Endothelial cell of umbilical vein (primary cell): ENCODE measurements at regions not wholly inside any gene's neighbourhood (a gene's known extent, or its start where the extent isn't known, plus 50 kb on each side); places are given as distances from the start of the nearest gene placed in this dataset.

Experiments
- BruUV-seq: library from RNA; stranded (reverse); fragments of 400-500 nt; replicated peaks from 2 replicates; lab custom pipeline; 2021; lab: Mats Ljungman, UMichigan
- CTCF ChIA-PET: fragments of 300-600, 350-600 bp; sonication (Branson Sonifier 250); formaldehyde crosslinking; loops from one replicate; lab custom pipeline; 2021; ENCODE audit warnings: antibody characterized with exemption, inconsistent platforms; lab: Charles Lee
- POLR2A ChIA-PET: fragments of 300-600, 350-600 bp; sonication (Branson Sonifier 250); formaldehyde crosslinking; loops from one replicate; lab custom pipeline; 2021; ENCODE audit warnings: antibody characterized with exemption, inconsistent platforms; lab: Charles Lee
- DNase-seq: peaks from one replicate; pipeline ENCODE4 v3.0.0-alpha.2; 2011; ENCODE audit warnings: low read depth, low spot score
- FAIRE-seq: peaks from 2 replicates; lab custom pipeline; 2011; peaks lifted over from hg19 to GRCh38; lab: Jason Lieb, UNC
- H2AFZ ChIP-seq: 2 replicates; pipeline ENCODE4 v1.6.0; 2012; ENCODE audit warnings: low read depth, low read length, control low read depth, inconsistent platforms
- H3K27ac ChIP-seq: 2 replicates; pipeline ENCODE4 v1.5.1; 2011; ENCODE audit warnings: low read depth, mild to moderate bottlenecking, control low read depth, low read length, moderate library complexity; ENCODE audit not compliant: insufficient read depth
- H3K27me3 ChIP-seq, 2 experiments: 2 replicates each; pipeline versions ENCODE4 v1.6.0 to v1.6.1; 2011; ENCODE audit warnings: low read length in 2 of 2, mixed read lengths in 1 of 2; ENCODE audit not compliant: control insufficient read depth in 2 of 2, insufficient read depth in 2 of 2
- H3K36me3 ChIP-seq, 2 experiments: 2 replicates in 1 of 2; 3 replicates in 1 of 2; pipeline ENCODE4 v1.5.1; 2011; ENCODE audit warnings: low read length in 2 of 2, mild to moderate bottlenecking in 1 of 2, moderate library complexity in 1 of 2; ENCODE audit not compliant: control insufficient read depth in 2 of 2, insufficient read depth in 2 of 2; ENCODE audit errors: extremely low read depth in 1 of 2
- H3K4me1 ChIP-seq: 3 replicates; pipeline ENCODE4 v1.5.1; 2011; ENCODE audit warnings: mild to moderate bottlenecking, low read length; ENCODE audit not compliant: control insufficient read depth, insufficient read depth; ENCODE audit errors: extremely low read depth
- H3K4me2 ChIP-seq: 2 replicates; pipeline ENCODE4 v1.6.1; 2011; ENCODE audit warnings: low read length, control low read depth, mixed read lengths; ENCODE audit not compliant: insufficient read depth
- H3K4me3 ChIP-seq, 3 experiments: fragments of 200-600 bp in 1 of 3; sonication (generic), shearing (Covaris generic) in 1 of 3; replicated peaks in 1 of 3; 2 replicates each; pipeline ENCODE4 v1.5.1; 2011 to 2016; ENCODE audit warnings: control low read depth in 3 of 3, low read length in 3 of 3, mild to moderate bottlenecking in 2 of 3, inconsistent platforms in 1 of 3, low read depth in 1 of 3, moderate library complexity in 1 of 3; ENCODE audit not compliant: insufficient read depth in 1 of 3
- H3K79me2 ChIP-seq: 2 replicates; pipeline ENCODE4 v1.6.0; 2012; ENCODE audit warnings: low read length, inconsistent platforms; ENCODE audit not compliant: control insufficient read depth, insufficient read depth
- H3K9ac ChIP-seq: replicated peaks from 2 replicates; pipeline ENCODE3; 2011; ENCODE audit warnings: low read length, control low read depth; ENCODE audit not compliant: insufficient read depth; ENCODE audit errors: extremely low read depth
- H3K9me1 ChIP-seq: replicated peaks from 3 replicates; pipeline ENCODE4 v1.6.0; 2011; ENCODE audit warnings: mild to moderate bottlenecking, low read length; ENCODE audit not compliant: control insufficient read depth, insufficient read depth; ENCODE audit errors: extremely low read depth
- H3K9me3 ChIP-seq: replicated peaks from 2 replicates; pipeline ENCODE4 v1.5.1; 2012; ENCODE audit warnings: low read length, inconsistent platforms; ENCODE audit not compliant: control insufficient read depth, insufficient read depth
- H4K20me1 ChIP-seq: replicated peaks from 2 replicates; pipeline ENCODE3; 2011; ENCODE audit warnings: mild to moderate bottlenecking, low read length; ENCODE audit not compliant: control insufficient read depth, insufficient read depth; ENCODE audit errors: extremely low read depth
- CTCF ChIP-seq, 2 donors: IDR thresholded peaks; 1 replicate in 1 of 2; 2 replicates in 1 of 2; pipeline ENCODE4 v1.5.1; 2011; ENCODE audit warnings: low read length in 2 of 2, mild to moderate bottlenecking in 2 of 2, moderate library complexity in 2 of 2, control low read depth in 1 of 2, inconsistent platforms in 1 of 2, low read depth in 1 of 2; ENCODE audit not compliant: insufficient read depth in 1 of 2; ENCODE audit errors: extremely low read depth in 1 of 2
- EZH2 ChIP-seq: IDR thresholded peaks from 2 replicates; pipeline ENCODE4 v1.6.1; 2012; ENCODE audit warnings: borderline replicate concordance, low read depth, mild to moderate bottlenecking, moderate library complexity, low read length, inconsistent platforms; ENCODE audit not compliant: severe bottlenecking
- FOS ChIP-seq: IDR thresholded peaks from 2 replicates; pipeline ENCODE4 v1.6.1; 2011; ENCODE audit warnings: mild to moderate bottlenecking, low read length, moderate library complexity, borderline replicate concordance; ENCODE audit not compliant: insufficient read depth
- GATA2 ChIP-seq: IDR thresholded peaks from 2 replicates; pipeline ENCODE4 v1.7.0; 2011; ENCODE audit warnings: low read depth, mild to moderate bottlenecking, moderate library complexity, mixed read lengths, low read length; ENCODE audit not compliant: insufficient read length, insufficient read depth
- JUN ChIP-seq: IDR thresholded peaks from 2 replicates; pipeline ENCODE4 v1.6.1; 2011; ENCODE audit warnings: borderline replicate concordance, low read depth; ENCODE audit not compliant: insufficient read length, insufficient read depth
- MYC ChIP-seq: IDR thresholded peaks from one replicate; pipeline ENCODE4 v1.6.1; 2011; ENCODE audit warnings: mild to moderate bottlenecking, low read depth, low read length
- POLR2A ChIP-seq: IDR thresholded peaks from 2 replicates; pipeline ENCODE4 v1.6.1; 2012; ENCODE audit warnings: low read depth, mild to moderate bottlenecking, control low read depth, low read length
- POLR2AphosphoS5 ChIP-seq: IDR thresholded peaks from 2 replicates; pipeline ENCODE4 v1.6.1; 2012; ENCODE audit warnings: low read depth, mild to moderate bottlenecking, control low read depth, low read length, moderate library complexity; ENCODE audit not compliant: insufficient read depth
- dilution Hi-C: fragments of 300-500 bp; cut with MboI; formaldehyde crosslinking; loops from one replicate; pipeline ENCODE4 v1.15.0; 2019; ENCODE audit warnings: low sequenced_read_pairs; ENCODE audit not compliant: extremely low pct_ligation_motif_present
- intact Hi-C: fragments of 100-400 bp; cut with micrococcal nuclease; formaldehyde crosslinking; loops from one replicate; pipeline ENCODE4 v1.10.0; 2022
- TF ChIP-seq, protein P1 (sequence below): IDR thresholded peaks from 2 replicates; pipeline ENCODE4 v1.6.1; 2011; ENCODE audit not compliant: insufficient read depth, insufficient read length

- CTCF ChIA-PET = interaction anchor here (0.7 to 1.3 kb wide), 8 partner anchors 18 to 242 kb away, joined by 3 read pairs; no protein-coding TSS in a partner anchor
- H3K4me2 ChIP-seq = no peak overlapping the region
- no peaks in the 10 kb centered on the region for H4K20me1 ChIP-seq
- H3K27me3 ChIP-seq = no peaks in the 10 kb centered on the region
- H3K9me1 ChIP-seq = no peaks in the 10 kb centered on the region
- no peak overlapping the region for H3K9ac ChIP-seq
- H2AFZ ChIP-seq = no peak overlapping the region
- no TSS peak for BruUV-seq
- POLR2A ChIA-PET = no interaction called here
- H3K4me3 ChIP-seq = no peak overlapping the region
- dilution Hi-C loops = no loop called here
- FAIRE-seq (no peak), DNase-seq (no peak)
- intact Hi-C loops = no loop called here
- H3K79me2 ChIP-seq = no peaks in the 10 kb centered on the region
- no peaks in the 10 kb centered on the region for H3K4me1 ChIP-seq
- TF ChIP-seq MYC (no peak), FOS (no peak), POLR2A (no peak), JUN (no peak), GATA2 (no peak), EZH2 (no peak), POLR2AphosphoS5 (no peak), CTCF (IDR thresholded peaks at IDR 0.05; ENCODE audit: extremely low read depth in 1 of 2, insufficient read depth in 1 of 2, low read depth in 1 of 2, low read length in 2 of 2) (no peak)
- TF ChIP-seq, protein P1, sequence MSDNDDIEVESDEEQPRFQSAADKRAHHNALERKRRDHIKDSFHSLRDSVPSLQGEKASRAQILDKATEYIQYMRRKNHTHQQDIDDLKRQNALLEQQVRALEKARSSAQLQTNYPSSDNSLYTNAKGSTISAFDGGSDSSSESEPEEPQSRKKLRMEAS = no peak
- H3K36me3 ChIP-seq = no peaks in the 10 kb centered on the region
- H3K27ac ChIP-seq = no peak overlapping the region
- no peaks in the 10 kb centered on the region for H3K9me3 ChIP-seq
Observed at GRCh38 chr4:154686838-154687237, 57.0 kb upstream of the LRAT start.
